ENCODE measurements at regions not wholly inside any gene's neighbourhood (a gene's known extent, or its start where the extent isn't known, plus 50 kb on each side); places are given as distances from the start of the nearest gene placed in this dataset.

DNA sequence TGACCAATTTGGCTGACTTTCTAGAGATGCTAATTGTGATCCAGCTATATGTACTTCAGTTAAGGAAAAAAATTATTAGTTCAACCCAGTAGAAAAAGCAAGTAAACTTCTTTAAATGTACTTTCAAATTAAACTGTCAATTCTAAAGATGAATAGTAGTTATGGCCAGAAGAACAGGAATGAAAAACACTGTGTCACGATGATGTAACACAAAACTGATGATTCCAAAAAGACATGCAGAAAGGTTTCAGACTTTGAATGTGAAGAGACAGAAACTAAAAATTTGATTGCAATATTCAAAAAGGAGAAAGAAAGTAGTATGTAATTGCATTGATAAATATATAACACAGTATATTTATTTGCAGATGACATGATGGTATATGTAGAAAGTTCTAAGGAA lies 127.3 kb upstream of the NR4A3 start:
- no peak for DNase-seq (ENCODE audit: low read depth in 2 of 2)

- no peak for DNase-seq (ENCODE audit: low read depth in 2 of 2)
Observed at GRCh38 chr9:99699396-99699795, 122.3 kb upstream of the NR4A3 start.

DNA sequence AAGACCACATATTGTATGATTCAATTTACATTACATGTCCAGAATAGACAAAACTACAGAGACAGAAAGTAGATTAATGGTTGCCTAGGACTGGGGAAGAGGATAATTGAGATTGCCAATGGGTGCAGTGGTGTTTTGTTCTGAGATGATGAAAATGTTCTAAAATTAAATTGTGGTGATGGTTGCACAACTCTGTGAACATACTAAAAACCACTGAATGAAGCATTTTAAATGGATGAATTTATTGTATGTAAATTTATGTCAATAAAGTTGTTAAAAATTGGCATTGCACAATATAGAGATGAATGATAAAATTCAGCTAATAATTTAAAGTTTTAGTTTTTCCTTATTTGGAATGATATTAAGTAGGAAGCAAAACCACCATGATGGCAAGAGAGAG lies 109.5 kb upstream of the NR4A3 start:
- DNase-seq (ENCODE audit: low read depth in 2 of 2) = no peak

GRCh38 chr9:99713838-99714306 lies 107.8 kb upstream of the NR4A3 start:
- DNase-seq (ENCODE audit: low read depth in 2 of 2) = no peak

GRCh38 chr9:99718631-99719030 lies 103.1 kb upstream of the NR4A3 start:
- DNase-seq (ENCODE audit: low read depth in 2 of 2) = no peak

- DNase-seq (ENCODE audit: low read depth in 2 of 2) = no peak
Observed at GRCh38 chr9:99720455-99721050, 101.1 kb upstream of the NR4A3 start.

GRCh38 chr9:99721898-99722297 lies 99.8 kb upstream of the NR4A3 start:
- DNase-seq (ENCODE audit: low read depth in 2 of 2) = no peak

DNA sequence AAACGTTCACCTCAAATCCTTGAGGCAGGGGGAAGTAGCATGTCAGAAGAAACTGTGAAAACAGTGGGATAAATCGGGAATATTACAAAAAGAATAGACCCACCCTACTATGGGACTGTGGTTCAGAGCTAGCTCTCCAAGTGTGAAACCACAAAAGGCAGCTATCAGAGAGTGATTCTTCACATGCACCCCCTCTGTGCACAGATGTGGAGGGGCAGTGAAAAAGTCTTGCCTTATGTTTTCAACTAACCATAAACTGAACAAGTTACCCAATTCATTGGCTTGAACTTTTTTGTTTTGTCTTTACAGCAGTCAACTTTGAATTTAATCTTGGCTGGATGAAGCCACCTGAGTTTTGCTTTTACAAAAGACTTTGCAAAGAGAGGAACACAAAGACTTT lies 98.8 kb upstream of the NR4A3 start:
- no peak for DNase-seq (ENCODE audit: low read depth in 2 of 2)

GRCh38 chr9:99724640-99725039 lies 97.0 kb upstream of the NR4A3 start:
- no peak for DNase-seq (ENCODE audit: low read depth in 2 of 2)

- no peak for DNase-seq (ENCODE audit: low read depth in 2 of 2)
Observed at GRCh38 chr9:99725852-99726251, 95.8 kb upstream of the NR4A3 start.

DNA sequence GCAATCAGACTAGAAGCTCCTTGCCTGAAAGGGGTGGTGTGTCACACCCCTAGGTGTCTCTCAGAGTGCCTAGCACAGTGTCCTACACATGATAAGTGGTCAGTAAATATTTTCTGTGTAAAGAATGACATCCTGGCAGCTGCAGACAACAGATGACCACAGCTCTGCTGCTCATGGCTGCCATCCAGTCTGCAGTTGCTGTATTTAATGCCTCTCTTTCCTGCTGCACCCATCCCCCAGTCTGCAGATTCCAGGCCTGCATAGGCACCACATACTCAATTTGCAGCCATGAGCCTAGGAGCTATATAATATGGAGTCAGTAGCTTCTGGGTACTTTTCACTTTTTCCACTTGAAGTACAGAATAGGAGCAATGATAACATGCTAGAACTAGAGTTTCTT lies 94.9 kb upstream of the NR4A3 start:
- DNase-seq (ENCODE audit: low read depth in 2 of 2) = no peak

DNA sequence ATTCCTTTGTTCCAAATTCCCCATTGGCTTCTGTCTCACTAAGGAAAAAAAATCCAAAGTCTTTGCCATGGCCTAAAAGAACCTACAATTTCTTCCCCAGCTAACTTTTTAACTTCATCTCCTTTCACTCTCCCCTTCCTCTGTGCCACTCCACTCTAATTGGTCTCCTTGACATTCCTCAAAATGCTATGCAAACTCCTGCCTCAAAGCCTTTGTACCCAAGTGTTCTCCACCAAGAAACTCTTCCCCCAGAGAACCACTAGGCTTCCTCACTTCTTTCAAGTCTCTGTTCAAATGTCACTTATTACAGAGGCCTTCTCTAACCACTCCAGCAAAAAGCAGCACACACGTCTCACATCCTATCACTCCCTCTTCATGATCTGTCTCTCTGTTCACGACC lies 91.6 kb upstream of the NR4A3 start:
- no peak for DNase-seq (ENCODE audit: low read depth in 2 of 2)

DNA sequence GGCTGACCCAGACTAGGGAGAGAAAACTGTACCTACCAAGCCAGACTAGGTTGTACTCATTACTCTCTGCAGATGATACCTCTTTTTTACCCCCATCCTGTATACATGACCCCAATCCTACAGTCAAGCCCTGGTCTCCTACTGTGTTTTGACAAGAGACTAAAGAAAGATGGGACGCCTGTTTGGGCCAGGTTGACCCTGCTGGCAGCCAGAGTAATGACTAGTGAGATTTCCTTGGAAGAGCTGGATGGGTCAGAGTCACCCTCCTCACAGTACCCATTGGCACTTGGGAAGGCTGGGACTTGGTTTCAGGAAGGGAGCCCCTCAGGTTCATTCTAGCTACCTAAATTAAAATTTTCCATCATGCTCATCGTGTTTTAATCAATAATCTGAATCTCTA lies 89.7 kb upstream of the NR4A3 start:
- DNase-seq (ENCODE audit: low read depth in 2 of 2) = no peak

DNA sequence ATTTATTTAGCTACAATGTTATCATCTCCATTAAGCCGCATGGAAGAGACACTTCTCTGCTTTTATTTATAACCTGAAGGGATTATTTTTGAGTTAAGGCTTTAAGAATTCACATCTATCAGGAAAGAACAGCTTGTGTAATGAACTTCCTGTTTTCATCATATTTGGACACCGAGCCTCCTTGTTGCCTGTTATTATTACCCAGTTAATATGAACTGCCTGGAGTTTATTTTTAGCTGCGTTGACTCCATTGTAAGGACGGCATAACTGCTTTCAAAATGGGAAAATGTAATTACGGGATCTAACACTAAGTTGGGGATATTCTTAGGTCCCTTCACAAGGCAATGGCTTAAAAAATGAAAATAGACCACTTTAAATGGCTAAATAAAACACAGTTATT lies 89.0 kb upstream of the NR4A3 start:
- DNase-seq (ENCODE audit: low read depth in 2 of 2) = no peak

GRCh38 chr9:99735041-99735440 lies 86.6 kb upstream of the NR4A3 start:
- DNase-seq (ENCODE audit: low read depth in 2 of 2) = no peak

- DNase-seq (ENCODE audit: low read depth in 2 of 2) = no peak
Observed at GRCh38 chr9:99736291-99736690, 85.4 kb upstream of the NR4A3 start.

- no peak for DNase-seq (ENCODE audit: low read depth in 2 of 2)
Observed at GRCh38 chr9:99737649-99738048, 84.0 kb upstream of the NR4A3 start.

GRCh38 chr9:99743006-99743405 lies 78.7 kb upstream of the NR4A3 start:
- no peak for DNase-seq (ENCODE audit: low read depth in 2 of 2)

DNA sequence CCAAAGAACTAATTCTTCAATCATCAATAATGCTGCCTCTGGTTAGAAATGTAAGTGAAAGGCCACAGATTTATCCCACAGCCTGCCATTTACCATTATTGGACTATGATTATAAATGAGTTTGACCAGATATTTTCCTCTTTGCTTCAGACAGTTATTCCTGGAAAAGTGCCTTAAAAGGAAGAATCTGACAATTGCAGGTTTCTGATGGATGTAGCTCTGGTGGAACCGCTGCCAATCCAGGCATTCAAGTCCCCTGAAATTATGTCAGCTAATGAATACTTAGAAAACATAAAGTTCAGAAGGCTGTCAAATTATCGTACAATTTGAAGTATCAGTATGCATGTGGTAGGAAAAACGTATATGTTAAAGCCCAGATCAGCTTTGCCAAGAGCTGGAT lies 78.2 kb upstream of the NR4A3 start:
- DNase-seq (ENCODE audit: low read depth in 2 of 2) = no peak

GRCh38 chr9:99744132-99744531 lies 77.6 kb upstream of the NR4A3 start:
- no peak for DNase-seq (ENCODE audit: low read depth in 2 of 2)

- DNase-seq (ENCODE audit: low read depth in 2 of 2) = no peak
Observed at GRCh38 chr9:99745085-99745484, 76.6 kb upstream of the NR4A3 start.

GRCh38 chr9:99746406-99746805 lies 75.3 kb upstream of the NR4A3 start:
- no peak for DNase-seq (ENCODE audit: low read depth in 2 of 2)

- DNase-seq (ENCODE audit: low read depth in 2 of 2) = no peak
Observed at GRCh38 chr9:99748266-99748665, 73.4 kb upstream of the NR4A3 start.

- DNase-seq (ENCODE audit: low read depth in 2 of 2) = no peak
Observed at GRCh38 chr9:99748676-99749075, 73.0 kb upstream of the NR4A3 start.
